ENCODE measurements at regions not wholly inside any gene's neighbourhood (a gene's known extent, or its start where the extent isn't known, plus 50 kb on each side); places are given as distances from the start of the nearest gene placed in this dataset.

DNA sequence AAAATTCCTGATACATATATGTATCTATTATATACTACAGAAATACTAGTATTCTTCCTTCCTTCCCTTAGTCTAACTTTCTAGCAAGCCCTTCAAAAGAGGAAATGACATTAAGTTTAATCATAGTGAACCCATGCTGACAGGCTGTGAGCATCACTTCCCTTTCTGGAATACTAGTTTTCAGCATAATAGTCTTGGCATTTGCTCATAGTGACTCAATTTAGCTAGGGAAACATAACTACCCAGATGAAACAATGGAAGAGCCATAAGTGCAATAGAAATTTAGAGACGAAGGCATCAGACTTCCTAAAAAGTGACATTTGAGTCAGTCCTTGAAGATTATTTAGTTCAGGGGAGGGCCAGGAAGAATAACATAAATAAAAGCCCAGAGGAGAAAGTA is 184.5 kb upstream of the CRY1 start:
- no peak for DNase-seq (ENCODE audit: low read depth)

DNA sequence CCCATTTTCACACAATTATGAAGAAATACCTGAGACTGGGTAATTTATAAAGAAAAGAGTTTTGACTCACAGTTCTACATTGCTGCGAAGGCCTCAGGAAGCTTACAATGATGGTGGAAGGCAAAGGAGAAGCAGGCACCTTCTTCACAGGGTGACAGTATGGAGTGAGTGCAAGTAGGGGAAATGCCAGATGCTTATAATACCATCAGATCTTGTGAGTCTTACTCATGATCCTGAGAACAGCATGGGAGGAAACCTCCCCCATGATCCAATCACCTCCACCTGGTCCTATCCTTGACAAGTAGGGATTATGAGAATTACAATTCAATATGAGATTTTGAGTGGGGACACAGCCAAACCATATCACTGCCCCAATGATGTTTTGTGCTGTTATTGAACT is 189.3 kb upstream of the CRY1 start:
- DNase-seq (ENCODE audit: low read depth): no peak

DNA sequence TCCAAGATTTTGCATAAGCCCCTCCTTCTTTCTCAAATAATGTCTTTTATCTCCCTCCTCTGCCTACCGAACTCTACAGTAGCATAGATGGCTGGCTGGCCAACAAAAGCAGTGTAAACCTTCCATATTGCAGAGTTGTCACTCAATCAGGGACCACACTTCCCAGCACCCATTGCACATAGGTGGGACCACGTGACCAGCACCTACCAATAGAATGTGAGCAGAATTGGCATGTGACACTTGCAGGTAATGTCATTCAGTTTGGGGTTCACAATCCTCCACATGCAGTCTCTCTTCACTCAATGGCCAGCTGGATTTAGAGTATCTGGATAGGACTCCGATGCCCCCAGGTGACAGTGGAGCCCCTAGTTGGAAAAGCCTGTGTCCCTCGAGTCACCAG is 190.3 kb upstream of the CRY1 start:
- no peak for DNase-seq (ENCODE audit: low read depth)

GRCh38 chr12:107284692-107285091 is 191.3 kb upstream of the CRY1 start:
- no peak for DNase-seq (ENCODE audit: low read depth)

GRCh38 chr12:107287436-107288413 is 194.4 kb upstream of the CRY1 start:
- no peak for DNase-seq (ENCODE audit: low read depth)

- DNase-seq (ENCODE audit: low read depth): no peak
Observed at GRCh38 chr12:107288414-107289127, 195.2 kb upstream of the CRY1 start.

DNA sequence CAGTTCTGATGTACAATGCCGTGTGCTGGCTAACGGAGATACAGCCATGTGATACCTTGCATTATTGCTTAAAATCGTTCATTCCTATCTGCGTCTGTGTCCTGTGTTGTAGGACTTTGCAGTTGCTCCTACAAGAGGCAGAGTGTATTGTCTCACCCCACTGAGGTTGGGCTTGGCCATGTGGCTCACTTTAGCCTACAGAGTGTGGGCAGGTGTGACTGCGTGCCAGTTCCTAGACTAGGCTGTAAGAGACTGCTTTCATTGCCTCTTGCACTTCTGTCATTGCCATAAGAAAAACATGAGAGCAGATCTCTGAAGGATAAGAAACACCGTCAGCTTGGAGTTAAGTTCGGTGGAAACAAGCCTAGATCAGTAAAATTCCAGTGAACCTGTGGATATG is 197.7 kb upstream of the CRY1 start:
- DNase-seq (ENCODE audit: low read depth): no peak

DNA sequence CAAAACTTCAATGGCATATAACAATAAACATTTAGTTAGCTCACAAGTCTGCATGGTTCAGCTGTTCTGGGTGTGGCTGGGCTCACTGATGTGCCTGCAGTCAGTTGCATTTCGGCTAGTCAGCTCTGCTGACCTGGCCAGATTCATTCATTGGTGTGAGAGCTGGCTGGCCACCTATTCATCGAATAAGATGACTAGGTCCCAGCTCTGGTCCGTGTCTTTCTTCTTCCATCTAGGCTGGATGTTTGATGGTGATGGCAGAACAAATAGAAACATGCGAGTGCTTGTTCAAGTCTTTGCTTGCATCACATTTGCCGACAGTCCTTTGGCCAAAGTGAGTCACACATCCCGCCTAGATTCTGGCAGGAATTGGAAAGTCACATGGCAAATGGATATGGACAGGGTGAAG is 203.3 kb upstream of the CRY1 start:
- DNase-seq (ENCODE audit: low read depth): no peak

- no peak for DNase-seq (ENCODE audit: low read depth)
Observed at GRCh38 chr12:107302649-107303341, 209.4 kb upstream of the CRY1 start.

GRCh38 chr12:107304588-107305532 is 211.5 kb upstream of the CRY1 start:
- no peak for DNase-seq (ENCODE audit: low read depth)

GRCh38 chr12:107306141-107306659 is 212.9 kb upstream of the CRY1 start:
- DNase-seq (ENCODE audit: low read depth): no peak

- no peak for DNase-seq (ENCODE audit: low read depth)
Observed at GRCh38 chr12:107308310-107308709, 215.0 kb upstream of the CRY1 start.

DNA sequence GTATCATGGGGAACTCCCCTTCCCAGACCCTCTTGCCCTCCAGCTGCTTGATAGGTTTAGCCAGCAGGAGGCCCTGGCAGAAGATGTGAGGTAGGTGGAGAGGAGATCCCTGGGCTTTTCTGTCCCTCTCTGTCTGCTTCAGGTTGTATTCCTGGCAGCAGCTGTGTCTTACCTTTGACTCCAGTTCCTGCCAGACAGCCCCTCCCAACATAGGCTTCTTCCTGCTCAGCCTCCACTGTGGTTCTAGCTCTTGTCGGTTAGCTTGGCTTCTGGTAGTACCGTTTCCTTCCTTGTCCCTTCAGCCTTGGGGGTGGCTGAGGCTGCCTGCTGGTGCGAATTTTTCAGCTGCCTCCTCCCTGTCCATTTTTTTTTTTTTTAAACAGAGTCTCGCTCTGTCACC is 215.7 kb upstream of the CRY1 start:
- DNase-seq (ENCODE audit: low read depth): no peak

DNA sequence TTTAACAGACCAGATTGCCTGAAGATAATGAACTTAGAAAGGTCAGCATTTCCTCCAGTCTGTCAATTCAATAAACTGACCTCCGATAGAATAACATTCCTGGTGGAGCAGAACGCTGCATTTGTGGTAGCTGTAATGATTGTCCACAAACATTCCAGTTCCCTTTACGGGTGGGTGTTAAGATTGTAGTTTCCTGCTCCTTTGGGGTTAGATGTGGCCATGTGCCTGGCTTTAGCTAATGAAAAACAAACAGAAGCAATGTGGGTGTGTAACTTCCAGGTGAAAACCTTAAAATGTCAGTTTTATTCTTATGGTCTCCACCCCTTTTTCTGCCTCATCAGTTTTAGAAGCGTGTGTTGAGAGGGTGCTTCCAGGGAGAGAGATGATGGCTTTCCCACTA is 217.3 kb upstream of the CRY1 start:
- no peak for DNase-seq (ENCODE audit: low read depth)

DNA sequence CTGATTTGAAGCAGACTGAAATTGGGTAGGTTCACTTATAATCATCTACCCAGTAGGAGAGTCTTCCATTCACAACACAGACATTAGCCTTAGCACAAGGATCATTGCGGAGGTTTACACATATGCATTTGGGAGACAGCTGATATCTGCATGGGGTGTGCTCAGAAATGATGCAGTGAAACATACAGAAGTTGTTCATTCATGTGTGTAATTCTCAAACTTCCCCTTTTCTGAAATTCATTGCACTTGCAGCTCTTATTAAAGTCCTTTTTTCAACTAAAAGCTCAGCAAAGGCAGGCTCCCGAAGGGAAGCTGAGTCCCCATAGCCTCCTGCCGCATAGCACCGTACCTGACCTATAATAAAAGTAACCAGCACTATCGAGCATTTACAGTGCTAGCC is 218.3 kb upstream of the CRY1 start:
- no peak for DNase-seq (ENCODE audit: low read depth)

DNA sequence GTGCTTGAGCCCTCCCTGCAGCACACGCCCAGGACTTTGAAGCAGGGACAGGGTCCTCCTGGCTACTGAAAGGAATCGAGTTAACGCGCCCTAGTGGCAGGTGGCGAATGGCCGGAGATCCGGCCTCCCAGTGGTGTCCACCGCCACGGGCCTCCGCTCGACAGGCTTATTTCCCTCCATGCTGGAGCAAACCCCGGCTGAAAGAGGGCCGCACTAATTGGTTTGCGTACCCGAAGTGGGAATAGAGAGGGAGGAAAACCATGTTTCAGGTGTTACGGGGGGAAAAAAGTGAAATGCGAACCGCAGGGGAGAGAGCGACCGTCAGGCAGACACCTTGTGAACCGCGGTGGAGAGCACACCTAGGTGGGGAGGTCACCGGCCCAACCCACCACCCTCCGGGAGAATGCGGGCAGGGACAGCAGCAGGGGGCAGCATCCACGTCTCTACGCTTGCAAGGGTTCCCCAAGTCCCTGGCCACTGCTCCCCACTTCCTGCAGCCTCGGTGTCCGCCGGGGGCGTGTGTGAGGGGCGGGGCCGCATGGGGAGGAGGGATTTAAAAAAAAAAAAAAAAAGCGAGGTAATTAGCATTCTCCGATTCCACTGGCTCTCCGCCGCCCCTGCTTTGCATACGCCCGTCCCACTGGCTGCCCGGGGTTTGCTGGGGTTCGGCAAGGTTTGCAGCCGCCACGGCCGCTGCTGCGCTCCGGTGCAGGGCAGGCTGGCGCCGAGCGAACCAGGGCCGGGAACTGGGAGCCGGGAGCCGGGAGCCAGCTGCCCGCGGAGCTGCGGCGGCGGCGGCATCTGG is 224.6 kb upstream of the CRY1 start:
- peak; percentile 51 for DNase-seq (ENCODE audit: low read depth)

- no peak for DNase-seq (ENCODE audit: low read depth)
Observed at GRCh38 chr12:107318556-107318805, 225.1 kb upstream of the CRY1 start.

GRCh38 chr12:107318806-107319532 is 225.6 kb upstream of the CRY1 start:
- DNase-seq (ENCODE audit: low read depth): no peak

DNA sequence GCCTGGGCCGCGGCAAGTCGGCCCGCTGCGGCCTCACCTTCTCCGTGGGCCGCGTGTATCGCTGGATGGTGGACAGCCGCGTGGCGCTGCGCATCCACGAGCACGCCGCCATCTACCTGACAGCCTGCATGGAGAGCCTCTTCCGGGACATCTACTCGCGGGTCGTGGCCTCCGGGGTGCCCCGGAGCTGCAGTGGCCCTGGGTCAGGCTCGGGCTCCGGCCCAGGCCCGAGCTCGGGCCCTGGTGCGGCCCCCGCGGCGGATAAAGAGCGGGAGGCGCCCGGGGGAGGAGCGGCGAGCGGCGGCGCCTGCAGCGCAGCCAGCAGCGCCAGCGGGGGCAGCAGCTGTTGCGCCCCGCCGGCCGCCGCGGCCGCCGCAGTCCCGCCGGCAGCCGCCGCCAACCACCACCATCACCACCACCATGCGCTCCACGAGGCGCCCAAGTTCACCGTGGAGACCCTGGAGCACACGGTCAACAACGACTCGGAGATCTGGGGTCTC is 226.2 kb upstream of the CRY1 start:
- no peak for DNase-seq (ENCODE audit: low read depth)
